ENCODE measurements at regions not wholly inside any gene's neighbourhood (a gene's known extent, or its start where the extent isn't known, plus 50 kb on each side); places are given as distances from the start of the nearest gene placed in this dataset.
"Not testable (repeated sequence)": the region's sequence is repeated elsewhere in the genome, so short reads cannot be mapped to it uniquely, and the experiment has no call there.

- SMC1A ChIA-PET (ENCODE audit: uncharacterized antibody, unreplicated experiment): interaction anchor here (1.3 kb wide), 1 partner anchor 123 kb away, joined by 3 read pairs; no protein-coding TSS in a partner anchor
- H3K4me1 ChIP-seq (ENCODE audit: control insufficient read depth, insufficient read depth, low read length): no peaks in the 10 kb centered on the region
- H3K9me3 ChIP-seq (replicated peaks; ENCODE audit: control insufficient read depth, insufficient read depth, low read length): no peaks in the 10 kb centered on the region
- no peak overlapping the region for H3K4me3 ChIP-seq
- RAD21 ChIA-PET (ENCODE audit: unreplicated experiment): no interaction called here
- ATAC-seq (no peak), DNase-seq (ENCODE audit: low read depth, low spot score) (no peak), FAIRE-seq (no peak)
- intact Hi-C loops (cut with micrococcal nuclease; ENCODE audit: unreplicated experiment): no loop called here
- no peaks in the 10 kb centered on the region for H3K79me2 ChIP-seq (ENCODE audit: control insufficient read depth, insufficient read depth, low read length)
- WGBS (ENCODE audit: insufficient coverage, insufficient replicate concordance, low lambda C conversion rate, missing lambda C conversion rate): 8% methylated on average over 2 of the region's 2 CpGs
- CTCF ChIA-PET: no interaction called here
- POLR2A ChIA-PET: no interaction called here
- in situ Hi-C loops (cut with MboI): no loop called here
- H3K27me3 ChIP-seq (replicated peaks in 1 of 2; ENCODE audit: control insufficient read depth in 2 of 2, insufficient read depth in 2 of 2, low read length in 1 of 2): no peaks in the 10 kb centered on the region; a peak in 1 of 4 replicates
- no TSS peak for BruUV-seq (replicated peaks)
- H2AFZ ChIP-seq (ENCODE audit: control insufficient read depth, low read depth, low read length): no peak overlapping the region
- no peaks in the 10 kb centered on the region for H3K36me3 ChIP-seq (ENCODE audit: control insufficient read depth in 2 of 2, insufficient read depth in 2 of 2, low read length in 1 of 2)
- H3K4me2 ChIP-seq (ENCODE audit: control insufficient read depth, insufficient read depth): no peak overlapping the region
- no peak overlapping the region for H3K27ac ChIP-seq (ENCODE audit: control insufficient read depth, insufficient read depth)
- no peaks in the 10 kb centered on the region for H4K20me1 ChIP-seq (ENCODE audit: control insufficient read depth, insufficient read depth)
- TF ChIP-seq E4F1 (IDR thresholded peaks at IDR 0.05; ENCODE audit: borderline replicate concordance, partially characterized antibody): no peak
- no peak for TF ChIP-seq BRCA1 (IDR thresholded peaks at IDR 0.05; ENCODE audit: low read depth, low read length)
- TF ChIP-seq TCF12 (IDR thresholded peaks at IDR 0.05; ENCODE audit: low read depth, low read length): no peak
- no peak for TF ChIP-seq POLR2AphosphoS2 (IDR thresholded peaks at IDR 0.05; ENCODE audit: low read depth, low read length)
- TF ChIP-seq POLR2AphosphoS5 (IDR thresholded peaks at IDR 0.05; ENCODE audit: low read length): no peak
- no peak for TF ChIP-seq NFYA (IDR thresholded peaks at IDR 0.05; ENCODE audit: borderline replicate concordance, low read depth, low read length)
- no peak for TF ChIP-seq MAX (IDR thresholded peaks at IDR 0.05; ENCODE audit: low read depth, low read length)
- no peak for TF ChIP-seq ZBTB4 (CRISPR knock-in tag; IDR thresholded peaks at IDR 0.05)
- no peak for TF ChIP-seq FOS (IDR thresholded peaks at IDR 0.05; ENCODE audit: borderline replicate concordance, extremely low read depth, insufficient read length)
- no peak for TF ChIP-seq LARP7 (IDR thresholded peaks at IDR 0.05)
- no peak overlapping the region for H3K9ac ChIP-seq (ENCODE audit: control insufficient read depth, insufficient read depth, low read length)
Observed at GRCh38 chr2:63738019-63738418, 103.7 kb upstream of the UGP2 start.

GRCh38 chr2:63739180-63739579 lies 102.5 kb upstream of the UGP2 start:
- WGBS (ENCODE audit: insufficient coverage, insufficient replicate concordance, low lambda C conversion rate, missing lambda C conversion rate): 58% methylated on average over 2 of the region's 2 CpGs
- H4K20me1 ChIP-seq (ENCODE audit: control insufficient read depth, insufficient read depth); FAIRE-seq; BruUV-seq (replicated peaks); intact Hi-C loops (cut with micrococcal nuclease; ENCODE audit: unreplicated experiment); H3K79me2 ChIP-seq (ENCODE audit: control insufficient read depth, insufficient read depth, low read length); RAD21 ChIA-PET (ENCODE audit: unreplicated experiment); POLR2A ChIA-PET; H3K27me3 ChIP-seq (replicated peaks in 1 of 2; ENCODE audit: control insufficient read depth in 2 of 2, insufficient read depth in 2 of 2, low read length in 1 of 2); ATAC-seq; H3K27ac ChIP-seq (ENCODE audit: control insufficient read depth, insufficient read depth); CTCF ChIA-PET; H3K4me3 ChIP-seq; H3K9ac ChIP-seq (ENCODE audit: control insufficient read depth, insufficient read depth, low read length); DNase-seq (ENCODE audit: low read depth, low spot score); H2AFZ ChIP-seq (ENCODE audit: control insufficient read depth, low read depth, low read length); in situ Hi-C loops (cut with MboI); H3K9me3 ChIP-seq (replicated peaks; ENCODE audit: control insufficient read depth, insufficient read depth, low read length); H3K4me1 ChIP-seq (ENCODE audit: control insufficient read depth, insufficient read depth, low read length); H3K4me2 ChIP-seq (ENCODE audit: control insufficient read depth, insufficient read depth); H3K36me3 ChIP-seq (ENCODE audit: control insufficient read depth in 2 of 2, insufficient read depth in 2 of 2, low read length in 1 of 2): not testable (repeated sequence)
- SMC1A ChIA-PET (ENCODE audit: uncharacterized antibody, unreplicated experiment): interaction anchor here (1.3 kb wide), 1 partner anchor 122 kb away, joined by 3 read pairs; no protein-coding TSS in a partner anchor

Measured in GM12878 (cell line).